Ishikawa (cell line): ENCODE measurements at regions not wholly inside any gene's neighbourhood (a gene's known extent, or its start where the extent isn't known, plus 50 kb on each side); places are given as distances from the start of the nearest gene placed in this dataset.

Source experiments
- CEBPB ChIP-seq: IDR thresholded peaks from 2 replicates; pipeline ENCODE4 v1.6.1; 2012
- CREB1 ChIP-seq: IDR thresholded peaks from 2 replicates; pipeline ENCODE4 v1.6.1; 2012; ENCODE audit warnings: low read depth
- EGR1 ChIP-seq: IDR thresholded peaks from 2 replicates; pipeline ENCODE4 v1.6.1; 2012
- EP300 ChIP-seq: IDR thresholded peaks from 2 replicates; pipeline ENCODE4 v1.6.1; 2012; ENCODE audit warnings: borderline replicate concordance
- FOXM1 ChIP-seq: IDR thresholded peaks from 2 replicates; pipeline ENCODE4 v1.6.1; 2012; ENCODE audit warnings: low read depth, borderline replicate concordance
- MAX ChIP-seq: IDR thresholded peaks from 2 replicates; pipeline ENCODE4 v1.6.1; 2012
- NFIC ChIP-seq: IDR thresholded peaks from 2 replicates; pipeline ENCODE4 v1.6.1; 2012
- RAD21 ChIP-seq: IDR thresholded peaks from 2 replicates; pipeline ENCODE4 v1.6.1; 2012; ENCODE audit warnings: low read depth
- REST ChIP-seq: IDR thresholded peaks from 2 replicates; pipeline ENCODE4 v1.6.1; 2012; ENCODE audit warnings: low read depth, mild to moderate bottlenecking
- TAF1 ChIP-seq: IDR thresholded peaks from 2 replicates; pipeline ENCODE4 v1.6.1; 2012; ENCODE audit warnings: low read depth, mild to moderate bottlenecking
- TCF12 ChIP-seq: IDR thresholded peaks from 2 replicates; pipeline ENCODE4 v1.6.1; 2012; ENCODE audit warnings: low read depth
- TEAD4 ChIP-seq: IDR thresholded peaks from 2 replicates; pipeline ENCODE4 v1.6.1; 2012
- USF1 ChIP-seq: IDR thresholded peaks from 2 replicates; pipeline ENCODE4 v1.6.1; 2012
- YY1 ChIP-seq: IDR thresholded peaks from 2 replicates; pipeline ENCODE4 v1.6.1; 2012; ENCODE audit warnings: low read depth
- ZBTB7A ChIP-seq: IDR thresholded peaks from 2 replicates; pipeline ENCODE4 v1.6.1; 2012; ENCODE audit warnings: low read depth

GRCh38 chr2:22626621-22627020, 758.4 kb upstream of the KLHL29 start:
- TF ChIP-seq MAX (no peak), FOXM1 (no peak), EP300 (no peak), CEBPB (no peak), CREB1 (no peak), TEAD4 (no peak), RAD21 (no peak), USF1 (no peak)

GRCh38 chr2:22628221-22628620, 756.8 kb upstream of the KLHL29 start:
- no peak for TF ChIP-seq NFIC
- no peak for TF ChIP-seq TAF1
- no peak for TF ChIP-seq REST
- TF ChIP-seq USF1 = no peak
- no peak for TF ChIP-seq ZBTB7A
- no peak for TF ChIP-seq TCF12
- TF ChIP-seq TEAD4 = no peak
- TF ChIP-seq FOXM1 = no peak
- TF ChIP-seq MAX = no peak
- TF ChIP-seq EGR1 = no peak
- no peak for TF ChIP-seq YY1
- TF ChIP-seq RAD21 = no peak
- no peak for TF ChIP-seq CREB1
- TF ChIP-seq EP300 = no peak
- TF ChIP-seq CEBPB = no peak

GRCh38 chr2:22628906-22629305, 756.1 kb upstream of the KLHL29 start:
- TF ChIP-seq USF1 (no peak), NFIC (no peak), RAD21 (no peak), EP300 (no peak), MAX (no peak), YY1 (no peak), CREB1 (no peak), TCF12 (no peak), REST (no peak), TAF1 (no peak), ZBTB7A (no peak), FOXM1 (no peak), TEAD4 (no peak), EGR1 (no peak)

GRCh38 chr2:22634167-22634566, 750.8 kb upstream of the KLHL29 start:
- TF ChIP-seq CEBPB = no peak
- TF ChIP-seq ZBTB7A = no peak
- no peak for TF ChIP-seq REST
